Ishikawa (cell line): ENCODE measurements at regions not wholly inside any gene's neighbourhood (a gene's known extent, or its start where the extent isn't known, plus 50 kb on each side); places are given as distances from the start of the nearest gene placed in this dataset.

Source experiments
- CEBPB ChIP-seq: IDR thresholded peaks from 2 replicates; pipeline ENCODE4 v1.6.1; 2012
- CREB1 ChIP-seq: IDR thresholded peaks from 2 replicates; pipeline ENCODE4 v1.6.1; 2012; ENCODE audit warnings: low read depth
- EGR1 ChIP-seq: IDR thresholded peaks from 2 replicates; pipeline ENCODE4 v1.6.1; 2012
- EP300 ChIP-seq: IDR thresholded peaks from 2 replicates; pipeline ENCODE4 v1.6.1; 2012; ENCODE audit warnings: borderline replicate concordance
- FOXM1 ChIP-seq: IDR thresholded peaks from 2 replicates; pipeline ENCODE4 v1.6.1; 2012; ENCODE audit warnings: low read depth, borderline replicate concordance
- NFIC ChIP-seq: IDR thresholded peaks from 2 replicates; pipeline ENCODE4 v1.6.1; 2012
- RAD21 ChIP-seq: IDR thresholded peaks from 2 replicates; pipeline ENCODE4 v1.6.1; 2012; ENCODE audit warnings: low read depth
- TAF1 ChIP-seq: IDR thresholded peaks from 2 replicates; pipeline ENCODE4 v1.6.1; 2012; ENCODE audit warnings: low read depth, mild to moderate bottlenecking
- TCF12 ChIP-seq: IDR thresholded peaks from 2 replicates; pipeline ENCODE4 v1.6.1; 2012; ENCODE audit warnings: low read depth
- TEAD4 ChIP-seq: IDR thresholded peaks from 2 replicates; pipeline ENCODE4 v1.6.1; 2012
- YY1 ChIP-seq: IDR thresholded peaks from 2 replicates; pipeline ENCODE4 v1.6.1; 2012; ENCODE audit warnings: low read depth
- ZBTB7A ChIP-seq: IDR thresholded peaks from 2 replicates; pipeline ENCODE4 v1.6.1; 2012; ENCODE audit warnings: low read depth
- TF ChIP-seq, protein P1 (sequence below): IDR thresholded peaks from 2 replicates; pipeline ENCODE4 v1.6.1; 2012
- TF ChIP-seq, protein P2 (sequence below): IDR thresholded peaks from 2 replicates; pipeline ENCODE4 v1.6.1; 2012
- TF ChIP-seq, protein P3 (sequence below): IDR thresholded peaks from 2 replicates; pipeline ENCODE4 v1.6.1; 2012; ENCODE audit warnings: low read depth, mild to moderate bottlenecking

DNA sequence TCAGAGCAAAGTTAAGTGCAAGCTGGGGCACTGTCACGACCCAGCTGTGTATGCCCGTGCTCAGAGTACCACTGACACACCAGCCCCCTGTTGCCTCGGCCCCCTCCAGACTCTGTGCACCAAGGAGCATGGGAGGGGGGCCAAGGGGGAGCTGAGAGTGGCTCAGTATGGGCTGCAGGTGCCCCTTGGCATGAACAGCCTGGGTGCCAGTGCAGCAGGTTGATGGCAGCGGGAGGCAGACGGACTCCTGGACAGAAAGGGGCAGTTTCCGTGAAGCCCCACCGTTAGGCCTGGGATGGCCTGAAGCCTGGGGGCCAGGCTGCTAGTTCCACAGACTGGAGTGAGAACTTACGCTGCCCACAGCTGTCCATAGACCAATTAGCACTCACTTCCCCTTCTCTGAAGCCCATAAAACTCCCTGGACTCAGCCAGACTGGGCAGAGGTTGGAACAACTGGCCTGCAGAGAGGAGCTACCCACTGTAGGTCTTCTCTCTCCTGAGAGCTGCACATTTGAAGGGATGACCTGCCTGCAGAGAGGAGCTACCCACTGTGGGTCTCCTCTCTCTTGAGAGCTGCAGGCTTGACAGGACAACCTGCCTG is 182.8 kb downstream of the DEPDC1B start:
- no peak for TF ChIP-seq TEAD4
- no peak for TF ChIP-seq TAF1
- no peak for TF ChIP-seq CEBPB
- TF ChIP-seq RAD21, result no peak
- TF ChIP-seq ZBTB7A, result no peak
- TF ChIP-seq, protein P1, sequence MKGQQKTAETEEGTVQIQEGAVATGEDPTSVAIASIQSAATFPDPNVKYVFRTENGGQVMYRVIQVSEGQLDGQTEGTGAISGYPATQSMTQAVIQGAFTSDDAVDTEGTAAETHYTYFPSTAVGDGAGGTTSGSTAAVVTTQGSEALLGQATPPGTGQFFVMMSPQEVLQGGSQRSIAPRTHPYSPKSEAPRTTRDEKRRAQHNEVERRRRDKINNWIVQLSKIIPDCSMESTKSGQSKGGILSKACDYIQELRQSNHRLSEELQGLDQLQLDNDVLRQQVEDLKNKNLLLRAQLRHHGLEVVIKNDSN, result no peak
- TF ChIP-seq NFIC, result no peak
- no peak for TF ChIP-seq CREB1

DNA sequence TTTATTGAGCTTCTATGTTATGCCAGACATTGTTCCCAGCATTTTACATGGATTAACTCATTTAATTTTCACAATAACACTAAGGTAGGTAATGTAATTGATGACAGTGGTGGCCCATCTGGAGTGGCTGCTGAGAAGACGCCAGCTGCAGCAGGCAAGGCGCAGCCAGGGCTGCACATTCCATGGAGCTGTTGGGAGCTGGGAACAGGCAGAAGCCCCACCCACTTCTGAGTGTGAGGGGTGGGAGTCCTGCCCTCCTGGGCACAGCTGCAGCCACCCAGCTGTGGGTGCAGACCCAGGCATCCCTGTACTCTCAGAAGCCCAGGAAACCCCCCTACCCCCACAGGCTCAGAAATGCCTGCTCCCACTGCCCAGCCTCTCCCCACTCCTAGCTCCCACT is 183.3 kb downstream of the DEPDC1B start:
- TF ChIP-seq, protein P2, sequence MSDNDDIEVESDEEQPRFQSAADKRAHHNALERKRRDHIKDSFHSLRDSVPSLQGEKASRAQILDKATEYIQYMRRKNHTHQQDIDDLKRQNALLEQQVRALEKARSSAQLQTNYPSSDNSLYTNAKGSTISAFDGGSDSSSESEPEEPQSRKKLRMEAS, result no peak
- TF ChIP-seq, protein P3, sequence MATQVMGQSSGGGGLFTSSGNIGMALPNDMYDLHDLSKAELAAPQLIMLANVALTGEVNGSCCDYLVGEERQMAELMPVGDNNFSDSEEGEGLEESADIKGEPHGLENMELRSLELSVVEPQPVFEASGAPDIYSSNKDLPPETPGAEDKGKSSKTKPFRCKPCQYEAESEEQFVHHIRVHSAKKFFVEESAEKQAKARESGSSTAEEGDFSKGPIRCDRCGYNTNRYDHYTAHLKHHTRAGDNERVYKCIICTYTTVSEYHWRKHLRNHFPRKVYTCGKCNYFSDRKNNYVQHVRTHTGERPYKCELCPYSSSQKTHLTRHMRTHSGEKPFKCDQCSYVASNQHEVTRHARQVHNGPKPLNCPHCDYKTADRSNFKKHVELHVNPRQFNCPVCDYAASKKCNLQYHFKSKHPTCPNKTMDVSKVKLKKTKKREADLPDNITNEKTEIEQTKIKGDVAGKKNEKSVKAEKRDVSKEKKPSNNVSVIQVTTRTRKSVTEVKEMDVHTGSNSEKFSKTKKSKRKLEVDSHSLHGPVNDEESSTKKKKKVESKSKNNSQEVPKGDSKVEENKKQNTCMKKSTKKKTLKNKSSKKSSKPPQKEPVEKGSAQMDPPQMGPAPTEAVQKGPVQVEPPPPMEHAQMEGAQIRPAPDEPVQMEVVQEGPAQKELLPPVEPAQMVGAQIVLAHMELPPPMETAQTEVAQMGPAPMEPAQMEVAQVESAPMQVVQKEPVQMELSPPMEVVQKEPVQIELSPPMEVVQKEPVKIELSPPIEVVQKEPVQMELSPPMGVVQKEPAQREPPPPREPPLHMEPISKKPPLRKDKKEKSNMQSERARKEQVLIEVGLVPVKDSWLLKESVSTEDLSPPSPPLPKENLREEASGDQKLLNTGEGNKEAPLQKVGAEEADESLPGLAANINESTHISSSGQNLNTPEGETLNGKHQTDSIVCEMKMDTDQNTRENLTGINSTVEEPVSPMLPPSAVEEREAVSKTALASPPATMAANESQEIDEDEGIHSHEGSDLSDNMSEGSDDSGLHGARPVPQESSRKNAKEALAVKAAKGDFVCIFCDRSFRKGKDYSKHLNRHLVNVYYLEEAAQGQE, result no peak
- TF ChIP-seq ZBTB7A, result no peak
- TF ChIP-seq TEAD4, result no peak
- TF ChIP-seq EGR1, result no peak
- no peak for TF ChIP-seq CEBPB
- no peak for TF ChIP-seq NFIC
- no peak for TF ChIP-seq EP300
- no peak for TF ChIP-seq TCF12
- TF ChIP-seq YY1, result no peak
- TF ChIP-seq TAF1, result no peak

DNA sequence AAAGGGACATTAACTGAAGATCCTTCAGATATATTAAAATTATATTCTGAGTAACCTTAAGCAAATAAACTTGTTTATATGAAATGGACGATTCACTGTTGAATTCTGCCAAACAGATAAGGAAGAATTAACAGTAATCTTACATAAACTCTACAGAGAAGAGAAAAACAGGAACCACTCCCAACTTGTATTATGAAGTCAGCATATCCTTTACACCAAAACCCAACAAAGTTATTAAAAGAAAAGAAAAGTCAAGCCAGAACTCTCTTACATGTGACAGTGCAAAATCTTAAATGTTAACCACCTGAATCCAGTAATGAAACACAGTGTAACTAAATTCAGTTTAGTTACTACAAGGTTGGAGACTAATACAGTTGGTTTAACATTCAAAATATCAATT is 185.8 kb downstream of the DEPDC1B start:
- TF ChIP-seq TCF12, result no peak
- no peak for TF ChIP-seq NFIC
- TF ChIP-seq, protein P3, result no peak
- no peak for TF ChIP-seq FOXM1
- no peak for TF ChIP-seq RAD21
- TF ChIP-seq EP300, result no peak
- TF ChIP-seq CEBPB, result no peak
- TF ChIP-seq, protein P1, result no peak
- no peak for TF ChIP-seq TAF1
- no peak for TF ChIP-seq CREB1
- no peak for TF ChIP-seq YY1
- TF ChIP-seq TEAD4, result no peak
- TF ChIP-seq EGR1, result no peak
- no peak for TF ChIP-seq ZBTB7A
- TF ChIP-seq, protein P2, result no peak

DNA sequence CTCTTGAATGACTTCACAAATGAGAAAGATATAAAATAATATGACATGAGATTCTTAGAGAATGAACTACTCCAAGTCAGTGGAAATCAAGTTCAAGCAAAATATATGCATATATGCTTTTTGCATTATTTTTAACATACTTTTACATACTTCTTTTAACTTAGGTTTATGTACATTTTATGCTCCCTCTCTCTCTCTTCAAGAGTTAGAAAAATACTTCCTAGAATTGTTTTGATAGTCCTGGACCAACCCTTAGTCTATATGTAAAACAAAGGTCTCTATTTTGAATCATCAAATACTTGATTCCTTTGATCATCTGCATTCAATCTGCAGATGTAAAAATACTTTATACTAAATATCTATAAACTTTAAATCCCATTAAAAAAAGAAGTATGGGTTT is 187.8 kb downstream of the DEPDC1B start:
- TF ChIP-seq EP300 (no peak), YY1 (no peak)

DNA sequence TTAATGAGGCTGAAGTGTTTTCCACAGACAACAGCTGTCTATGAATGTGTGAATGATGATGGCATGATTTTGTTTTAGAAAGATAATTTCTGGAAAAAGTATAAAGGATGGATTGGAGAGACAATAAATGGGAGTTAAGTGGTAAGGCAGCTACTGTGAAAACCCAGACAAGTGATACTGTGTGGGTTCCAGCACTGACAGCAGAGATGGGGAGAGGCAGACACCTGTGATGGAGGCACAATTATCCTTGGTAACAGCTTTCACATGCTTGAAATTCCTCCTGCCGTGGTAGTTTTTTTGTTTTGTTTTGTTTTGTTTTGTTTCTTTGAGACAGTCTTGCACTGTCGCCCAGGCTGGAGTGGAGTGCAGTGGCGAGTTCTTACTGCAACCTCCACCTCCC is 189.3 kb downstream of the DEPDC1B start:
- TF ChIP-seq YY1, result no peak
- no peak for TF ChIP-seq EGR1
- TF ChIP-seq TCF12, result no peak
- TF ChIP-seq, protein P1, result no peak
- no peak for TF ChIP-seq RAD21
- TF ChIP-seq TAF1, result no peak
- TF ChIP-seq, protein P2, result no peak
- TF ChIP-seq EP300, result no peak
- TF ChIP-seq ZBTB7A, result no peak
- no peak for TF ChIP-seq TEAD4
- no peak for TF ChIP-seq FOXM1
- TF ChIP-seq, protein P3, result no peak
- TF ChIP-seq CREB1, result no peak
- TF ChIP-seq CEBPB, result no peak
- TF ChIP-seq NFIC, result no peak
